ENCODE measurements at regions not wholly inside any gene's neighbourhood (a gene's known extent, or its start where the extent isn't known, plus 50 kb on each side); places are given as distances from the start of the nearest gene placed in this dataset.

DNA sequence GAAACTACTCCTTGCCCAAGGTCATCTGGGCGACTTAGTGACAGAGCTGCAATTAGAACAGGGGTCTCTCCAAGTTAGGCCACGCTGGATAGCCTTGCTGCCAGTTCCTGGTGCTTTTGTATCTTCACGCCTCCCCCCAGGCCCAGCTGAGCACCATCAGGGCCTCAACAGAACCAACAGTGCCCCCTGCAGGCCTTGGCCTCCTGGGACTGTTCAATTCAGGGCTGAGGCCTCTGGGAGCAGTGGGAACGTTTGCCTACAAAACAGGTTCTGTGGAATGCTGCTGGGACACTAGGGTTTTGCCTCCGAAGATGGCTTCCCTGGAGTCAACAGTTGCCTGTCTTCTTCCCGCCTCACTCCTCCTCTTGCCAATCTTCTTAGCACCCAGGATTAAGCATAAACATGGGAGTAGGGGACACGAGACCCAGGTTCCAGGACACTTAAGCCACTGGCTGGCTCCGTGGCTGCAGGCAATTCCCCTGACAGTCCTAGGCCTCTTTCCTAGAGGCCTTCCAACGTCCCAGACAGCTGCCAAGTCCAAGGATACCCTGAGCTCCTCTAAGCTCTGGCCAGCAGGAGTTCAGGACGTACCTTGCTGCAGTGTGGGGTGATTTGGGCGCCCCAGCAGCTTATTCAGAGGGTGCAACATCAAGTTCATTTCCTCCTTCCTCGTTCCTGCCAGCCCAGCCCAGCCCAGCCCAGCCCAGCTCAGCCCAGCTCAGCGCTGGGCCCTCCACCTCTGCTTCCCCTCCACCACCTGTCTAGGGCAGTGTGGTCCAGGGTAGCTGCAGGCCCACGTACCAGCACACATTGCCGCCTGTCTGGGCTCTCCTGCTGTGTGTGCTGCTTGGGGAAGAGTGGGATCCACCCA is 246.6 kb upstream of the RPL38 start:
- TF ChIP-seq, protein P1, sequence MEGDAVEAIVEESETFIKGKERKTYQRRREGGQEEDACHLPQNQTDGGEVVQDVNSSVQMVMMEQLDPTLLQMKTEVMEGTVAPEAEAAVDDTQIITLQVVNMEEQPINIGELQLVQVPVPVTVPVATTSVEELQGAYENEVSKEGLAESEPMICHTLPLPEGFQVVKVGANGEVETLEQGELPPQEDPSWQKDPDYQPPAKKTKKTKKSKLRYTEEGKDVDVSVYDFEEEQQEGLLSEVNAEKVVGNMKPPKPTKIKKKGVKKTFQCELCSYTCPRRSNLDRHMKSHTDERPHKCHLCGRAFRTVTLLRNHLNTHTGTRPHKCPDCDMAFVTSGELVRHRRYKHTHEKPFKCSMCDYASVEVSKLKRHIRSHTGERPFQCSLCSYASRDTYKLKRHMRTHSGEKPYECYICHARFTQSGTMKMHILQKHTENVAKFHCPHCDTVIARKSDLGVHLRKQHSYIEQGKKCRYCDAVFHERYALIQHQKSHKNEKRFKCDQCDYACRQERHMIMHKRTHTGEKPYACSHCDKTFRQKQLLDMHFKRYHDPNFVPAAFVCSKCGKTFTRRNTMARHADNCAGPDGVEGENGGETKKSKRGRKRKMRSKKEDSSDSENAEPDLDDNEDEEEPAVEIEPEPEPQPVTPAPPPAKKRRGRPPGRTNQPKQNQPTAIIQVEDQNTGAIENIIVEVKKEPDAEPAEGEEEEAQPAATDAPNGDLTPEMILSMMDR (IDR thresholded peaks at IDR 0.05), result peak; percentile 39 to 45
- Histone ChIP-seq H3K27ac (no peak overlapping the region), H3K27me3 (peaks cover 8 to 19% of the 10 kb centered on the region in 2 donors), H3K4me1 (peaks cover 6 to 15% of the 10 kb centered on the region in 2 donors), H3K9me3 (no peaks in the 10 kb centered on the region), H3K4me3 (no peak overlapping the region), H3K36me3 (no peaks in the 10 kb centered on the region)
- intact Hi-C loops (cut with DNase I), result no loop called here
- DNase-seq (peak in 3 of 4 donors; percentile 28 to 69 (median 44)), ATAC-seq (peak; percentile 66)

DNA sequence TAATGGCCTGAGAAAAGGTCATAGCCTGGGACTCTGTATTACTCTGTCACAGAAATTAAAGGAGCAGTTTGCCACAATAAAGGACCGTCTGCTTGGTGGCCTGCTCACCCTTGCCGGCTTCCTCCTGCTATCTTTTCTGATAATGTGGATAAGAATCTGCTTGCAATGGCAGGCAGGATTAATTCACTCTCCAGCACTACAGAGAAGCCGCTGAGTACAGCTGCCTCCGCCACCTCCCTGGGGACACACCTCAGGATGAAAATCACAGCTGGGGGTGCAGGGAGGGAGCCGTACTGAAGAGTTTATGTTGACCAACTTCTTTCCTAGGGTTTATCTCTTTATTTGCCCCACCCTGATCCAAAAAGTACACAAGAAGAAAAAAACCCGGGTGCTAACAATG is 245.9 kb upstream of the RPL38 start:
- H3K27ac ChIP-seq, result no peak overlapping the region
- H3K4me1 ChIP-seq, result peaks cover 4 to 8% of the 10 kb centered on the region in 2 donors
- H3K27me3 ChIP-seq, result peaks cover under 1 to 11% of the 10 kb centered on the region in 2 donors
- no peak overlapping the region for H3K4me3 ChIP-seq
- DNase-seq (no peak), ATAC-seq (no peak)
- no peaks in the 10 kb centered on the region for H3K36me3 ChIP-seq
- no peaks in the 10 kb centered on the region for H3K9me3 ChIP-seq
- intact Hi-C loops (cut with DNase I), result no loop called here
- TF ChIP-seq, protein P1 (IDR thresholded peaks at IDR 0.05), result no peak

DNA sequence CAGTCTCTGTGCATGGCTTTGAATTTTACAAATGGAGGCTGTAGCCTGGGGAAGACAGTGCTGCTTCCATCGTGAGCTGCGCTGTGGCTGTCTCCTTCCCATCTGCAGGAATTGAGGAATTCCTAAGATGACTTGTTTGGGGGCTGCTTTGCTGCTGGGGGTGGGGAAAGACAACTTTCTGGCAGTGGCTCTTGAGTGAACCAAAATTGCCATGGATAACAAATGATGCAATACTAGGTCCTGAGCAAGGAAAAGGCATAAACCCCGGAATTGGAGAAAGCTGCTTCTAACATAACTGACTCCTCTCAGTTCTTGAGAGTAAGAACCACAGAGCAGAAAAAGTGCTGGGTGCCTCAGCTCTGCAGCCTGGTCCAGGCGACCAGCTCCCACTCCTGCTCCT is 245.0 kb upstream of the RPL38 start:
- Histone ChIP-seq H3K27ac (no peak overlapping the region), H3K4me1 (peaks cover 0 to 3% of the 10 kb centered on the region in 2 donors), H3K9me3 (no peaks in the 10 kb centered on the region), H3K36me3 (no peaks in the 10 kb centered on the region), H3K27me3 (peaks cover 0 to 2% of the 10 kb centered on the region in 2 donors), H3K4me3 (no peak overlapping the region)
- no peak for DNase-seq
- ATAC-seq, result no peak
- TF ChIP-seq, protein P1 (IDR thresholded peaks at IDR 0.05), result no peak
- intact Hi-C loops (cut with DNase I), result no loop called here

DNA sequence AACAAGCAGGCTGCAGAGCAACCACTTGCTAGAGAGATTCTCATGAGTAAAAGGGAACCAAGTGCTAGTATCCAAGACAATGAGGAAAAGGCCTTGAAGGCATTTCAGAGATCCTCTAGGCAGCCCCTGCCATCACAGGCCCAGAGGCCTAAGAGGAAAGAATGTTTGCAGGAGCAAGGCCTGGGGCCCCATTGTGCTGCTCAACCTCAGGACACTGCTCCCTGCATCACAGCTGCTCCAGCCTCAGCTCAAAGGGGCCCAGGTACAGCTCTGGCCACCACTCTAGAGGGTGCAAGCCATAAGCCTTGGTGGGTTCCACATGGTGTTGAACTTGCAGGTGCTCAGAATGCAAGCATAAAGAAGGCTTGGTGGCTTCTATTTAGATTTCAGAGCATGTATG is 243.0 kb upstream of the RPL38 start:
- peaks cover 0 to 3% of the 10 kb centered on the region in 2 donors for H3K9me3 ChIP-seq
- ATAC-seq (no peak), DNase-seq (no peak)
- no peaks in the 10 kb centered on the region for H3K27me3 ChIP-seq
- H3K27ac ChIP-seq, result no peak overlapping the region
- peaks cover 0 to 3% of the 10 kb centered on the region in 2 donors for H3K4me1 ChIP-seq
- no peak overlapping the region for H3K4me3 ChIP-seq
- TF ChIP-seq, protein P1 (IDR thresholded peaks at IDR 0.05), result no peak
- intact Hi-C loops (cut with DNase I), result no loop called here
- H3K36me3 ChIP-seq, result no peaks in the 10 kb centered on the region

DNA sequence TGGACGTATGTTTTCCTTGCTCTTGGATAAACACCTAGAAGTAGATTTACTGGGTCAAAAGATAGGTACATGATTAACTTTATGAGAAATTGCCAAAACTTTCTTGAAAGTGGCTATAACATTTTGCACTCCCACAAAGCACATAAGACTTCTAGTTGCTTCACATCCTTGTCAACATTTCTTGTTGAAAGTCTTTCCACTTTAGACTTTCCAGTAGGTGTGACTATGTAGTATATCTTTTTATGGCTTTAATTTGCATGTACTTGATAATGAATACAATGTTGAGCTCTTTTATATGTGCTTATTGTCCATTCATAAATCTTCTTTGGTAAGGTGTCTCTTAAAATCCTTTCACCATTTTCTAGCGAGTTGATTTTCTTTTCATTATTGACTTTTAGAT is 241.2 kb upstream of the RPL38 start:
- no peaks in the 10 kb centered on the region for H3K36me3 ChIP-seq
- no peak for ATAC-seq
- intact Hi-C loops (cut with DNase I), result no loop called here

More for the DNA sequence above, 241.2 kb upstream of the RPL38 start:
- peaks cover 0 to 3% of the 10 kb centered on the region in 2 donors for H3K9me3 ChIP-seq
- H3K4me1 ChIP-seq, result peaks cover 0 to 3% of the 10 kb centered on the region in 2 donors
- H3K27me3 ChIP-seq, result no peaks in the 10 kb centered on the region
- TF ChIP-seq, protein P1 (IDR thresholded peaks at IDR 0.05), result no peak
- no peak overlapping the region for H3K27ac ChIP-seq
- DNase-seq, result no peak
- H3K4me3 ChIP-seq, result no peak overlapping the region

Measured in left lung (tissue), 4 donors.